ENCODE measurements at regions not wholly inside any gene's neighbourhood (a gene's known extent, or its start where the extent isn't known, plus 50 kb on each side); places are given as distances from the start of the nearest gene placed in this dataset.

GRCh38 chr12:63480186-63480585, 188.1 kb downstream of the DPY19L2 start:
- TF ChIP-seq EZH2 (IDR thresholded peaks at IDR 0.05; ENCODE audit: borderline replicate concordance, insufficient read depth, low read depth, low read length, poor library complexity, severe bottlenecking), result no peak
- TF ChIP-seq CTCF (IDR thresholded peaks at IDR 0.05), result no peak
- no peaks in the 10 kb centered on the region for H3K9me3 Mint-ChIP-seq (ENCODE audit: insufficient read depth)
- no peak for ATAC-seq (ENCODE audit: low read depth)
- ChIA-PET CTCF (no interaction called here), POLR2A (no interaction called here)
- Histone ChIP-seq H2AFZ (ENCODE audit: insufficient read depth, low read depth, low read length, poor library complexity, severe bottlenecking) (no peak overlapping the region), H3K4me2 (replicated peaks; ENCODE audit: low read depth, low read length, poor library complexity, severe bottlenecking) (no peak overlapping the region), H4K20me1 (ENCODE audit: control insufficient read depth, insufficient read depth, low read length, poor library complexity, severe bottlenecking) (no peaks in the 10 kb centered on the region), H3K4me1 (ENCODE audit: control insufficient read depth in 2 of 2, insufficient read depth in 2 of 2, low read length in 2 of 2) (no peaks in the 10 kb centered on the region), H3K4me3 (ENCODE audit: control extremely low read depth in 1 of 5, extremely low read depth in 1 of 5, insufficient read depth in 1 of 5, low read depth in 2 of 5, low read length in 4 of 5) (no peak overlapping the region), H3K79me2 (ENCODE audit: control insufficient read depth, insufficient read depth, low read length) (no peaks in the 10 kb centered on the region), H3K9ac (ENCODE audit: low read length) (no peak overlapping the region), H3K9me3 (ENCODE audit: control extremely low read depth in 1 of 3, control insufficient read depth in 2 of 3, insufficient read depth in 1 of 3, low read length in 2 of 3) (peaks cover 0 to 1% (median 0%) of the 10 kb centered on the region in 3 donors), H3K27ac (ENCODE audit: low read length in 2 of 2) (no peak overlapping the region), H3K27me3 (replicated peaks in 1 of 4; ENCODE audit: control extremely low read depth in 1 of 4, control insufficient read depth in 3 of 4, insufficient read depth in 4 of 4, low read length in 3 of 4) (no peaks in the 10 kb centered on the region), H3K36me3 (replicated peaks in 1 of 2; ENCODE audit: control extremely low read depth in 1 of 2, control insufficient read depth in 1 of 2, extremely low read depth in 1 of 2, insufficient read depth in 2 of 2, low read length in 1 of 2) (no peaks in the 10 kb centered on the region)
- no peak for DNase-seq
- no peaks in the 10 kb centered on the region for H3K27me3 Mint-ChIP-seq
- intact Hi-C loops (cut with micrococcal nuclease), result no loop called here
- H3K27ac Mint-ChIP-seq, result no peak overlapping the region
- no CpG with 5 or more reads among the region's 2 CpGs for WGBS (ENCODE audit: insufficient coverage)
- no peak overlapping the region for H3K4me3 Mint-ChIP-seq
- H3K4me1 Mint-ChIP-seq, result no peaks in the 10 kb centered on the region

GRCh38 chr12:63470161-63470560, 198.1 kb downstream of the DPY19L2 start:
- no peak overlapping the region for H2AFZ ChIP-seq (ENCODE audit: insufficient read depth, low read depth, low read length, poor library complexity, severe bottlenecking)
- no peak overlapping the region for H3K4me3 ChIP-seq (ENCODE audit: control extremely low read depth in 1 of 5, extremely low read depth in 1 of 5, insufficient read depth in 1 of 5, low read depth in 2 of 5, low read length in 4 of 5)
- no peak overlapping the region for H3K4me2 ChIP-seq (replicated peaks; ENCODE audit: low read depth, low read length, poor library complexity, severe bottlenecking)
- no peak for DNase-seq
- H4K20me1 ChIP-seq (ENCODE audit: control insufficient read depth, insufficient read depth, low read length, poor library complexity, severe bottlenecking), result no peaks in the 10 kb centered on the region
- no peaks in the 10 kb centered on the region for H3K4me1 ChIP-seq (ENCODE audit: control insufficient read depth in 2 of 2, insufficient read depth in 2 of 2, low read length in 2 of 2)
- no peak overlapping the region for H3K27ac Mint-ChIP-seq
- H3K9me3 Mint-ChIP-seq (ENCODE audit: insufficient read depth), result no peaks in the 10 kb centered on the region
- H3K27me3 ChIP-seq (replicated peaks in 1 of 4; ENCODE audit: control extremely low read depth in 1 of 4, control insufficient read depth in 3 of 4, insufficient read depth in 4 of 4, low read length in 3 of 4), result no peaks in the 10 kb centered on the region
- POLR2A ChIA-PET, result no interaction called here
- H3K36me3 ChIP-seq (replicated peaks in 1 of 2; ENCODE audit: control extremely low read depth in 1 of 2, control insufficient read depth in 1 of 2, extremely low read depth in 1 of 2, insufficient read depth in 2 of 2, low read length in 1 of 2), result no peaks in the 10 kb centered on the region
- no peaks in the 10 kb centered on the region for H3K9me3 ChIP-seq (ENCODE audit: control extremely low read depth in 1 of 3, control insufficient read depth in 2 of 3, insufficient read depth in 1 of 3, low read length in 2 of 3)
- CTCF ChIA-PET, result no interaction called here
- H3K27ac ChIP-seq (ENCODE audit: low read length in 2 of 2), result no peak overlapping the region
- H3K9ac ChIP-seq (ENCODE audit: low read length), result no peak overlapping the region
- H3K79me2 ChIP-seq (ENCODE audit: control insufficient read depth, insufficient read depth, low read length), result no peaks in the 10 kb centered on the region
- intact Hi-C loops (cut with micrococcal nuclease), result no loop called here
- no peaks in the 10 kb centered on the region for H3K27me3 Mint-ChIP-seq
- H3K4me1 Mint-ChIP-seq, result no peaks in the 10 kb centered on the region
- no peak for TF ChIP-seq EZH2 (IDR thresholded peaks at IDR 0.05; ENCODE audit: borderline replicate concordance, insufficient read depth, low read depth, low read length, poor library complexity, severe bottlenecking)
- TF ChIP-seq CTCF (IDR thresholded peaks at IDR 0.05), result no peak
- no peak overlapping the region for H3K4me3 Mint-ChIP-seq
- WGBS (ENCODE audit: insufficient coverage), result no CpG with 5 or more reads among the region's 1 CpG
- no peak for ATAC-seq (ENCODE audit: low read depth)

Data from B cell (primary cell).